H9 (cell line): ENCODE measurements at regions not wholly inside any gene's neighbourhood (a gene's known extent, or its start where the extent isn't known, plus 50 kb on each side); places are given as distances from the start of the nearest gene placed in this dataset.

Experiments used
- DNase-seq: peaks from one replicate; pipeline ENCODE4 v3.0.0-alpha.2; 2017
- H2AFZ ChIP-seq: one replicate; pipeline ENCODE4 v1.6.1; 2013; ENCODE audit warnings: mild to moderate bottlenecking, low read length, control low read depth, moderate library complexity
- H2AK5ac ChIP-seq: 2 replicates; pipeline ENCODE4 v1.6.1; 2013; ENCODE audit warnings: low read length, control low read depth, mixed read lengths; ENCODE audit not compliant: insufficient read length
- H2BK120ac ChIP-seq: one replicate; pipeline ENCODE4 v1.6.1; 2013; ENCODE audit warnings: low read depth, mild to moderate bottlenecking, low read length, control low read depth, inconsistent platforms; ENCODE audit not compliant: poor library complexity, severe bottlenecking
- H2BK12ac ChIP-seq: 2 replicates; pipeline ENCODE4 v1.6.1; 2013; ENCODE audit warnings: low read length, control low read depth, mixed read lengths, low read depth; ENCODE audit not compliant: insufficient read length
- H2BK15ac ChIP-seq: 2 replicates; pipeline ENCODE4 v1.6.1; 2013; ENCODE audit warnings: low read depth, low read length, control low read depth
- H2BK20ac ChIP-seq: one replicate; pipeline ENCODE4 v1.6.1; 2013; ENCODE audit warnings: low read depth, mild to moderate bottlenecking, low read length, control low read depth, inconsistent platforms; ENCODE audit not compliant: poor library complexity, severe bottlenecking
- H2BK5ac ChIP-seq: 2 replicates; pipeline ENCODE4 v1.6.1; 2013; ENCODE audit warnings: low read length, control low read depth, mixed read lengths; ENCODE audit not compliant: insufficient read length
- H3K14ac ChIP-seq: 2 replicates; pipeline ENCODE4 v1.6.1; 2013; ENCODE audit warnings: low read length, control low read depth; ENCODE audit not compliant: insufficient read depth
- H3K18ac ChIP-seq: 2 replicates; pipeline ENCODE4 v1.6.1; 2013; ENCODE audit warnings: low read depth, mild to moderate bottlenecking, mixed read lengths, low read length, control low read depth; ENCODE audit not compliant: insufficient read length
- H3K23ac ChIP-seq: 2 replicates; pipeline ENCODE4 v1.6.1; 2013; ENCODE audit warnings: low read length, control low read depth, mixed read lengths, low read depth; ENCODE audit not compliant: insufficient read length
- H3K23me2 ChIP-seq: 2 replicates; pipeline ENCODE4 v1.6.1; 2013; ENCODE audit warnings: low read depth, mild to moderate bottlenecking, mixed read lengths, low read length, control low read depth; ENCODE audit not compliant: insufficient read length, poor library complexity, severe bottlenecking
- H3K27ac ChIP-seq: 2 replicates; pipeline ENCODE4 v1.5.1; 2013; ENCODE audit warnings: low read length, control low read depth, mixed read lengths, low read depth; ENCODE audit not compliant: insufficient read length
- H3K27me3 ChIP-seq: 2 replicates; pipeline ENCODE4 v1.6.1; 2013; ENCODE audit warnings: low read length, control low read depth, inconsistent platforms; ENCODE audit not compliant: insufficient read depth
- H3K4ac ChIP-seq: 2 replicates; pipeline ENCODE4 v1.6.1; 2013; ENCODE audit warnings: low read depth, mild to moderate bottlenecking, control low read depth, inconsistent platforms, low read length, moderate library complexity
- H3K4me1 ChIP-seq: 2 replicates; pipeline ENCODE4 v1.6.1; 2013; ENCODE audit warnings: low read length, control low read depth, inconsistent platforms; ENCODE audit not compliant: insufficient read depth
- H3K4me2 ChIP-seq: 2 replicates; pipeline ENCODE4 v1.6.1; 2013; ENCODE audit warnings: low read length, control low read depth, mixed read lengths; ENCODE audit not compliant: insufficient read length, insufficient read depth
- H3K56ac ChIP-seq: 2 replicates; pipeline ENCODE4 v1.6.1; 2013; ENCODE audit warnings: low read depth, mild to moderate bottlenecking, mixed read lengths, low read length, control low read depth; ENCODE audit not compliant: insufficient read length
- H3K79me1 ChIP-seq: 2 replicates; pipeline ENCODE4 v1.6.1; 2013; ENCODE audit warnings: low read depth, mild to moderate bottlenecking, moderate library complexity, low read length, control low read depth, inconsistent platforms; ENCODE audit not compliant: insufficient read depth, poor library complexity, severe bottlenecking
- H3K79me2 ChIP-seq: 2 replicates; pipeline ENCODE4 v1.6.1; 2013; ENCODE audit warnings: low read length, control low read depth, inconsistent platforms; ENCODE audit not compliant: insufficient read depth
- H3K9ac ChIP-seq: 2 replicates; pipeline ENCODE4 v1.6.1; 2013; ENCODE audit warnings: low read length, control low read depth, mixed read lengths; ENCODE audit not compliant: insufficient read length; ENCODE audit errors: extremely low read depth
- H3K9me3 ChIP-seq: one replicate; pipeline ENCODE4 v1.6.1; 2013; ENCODE audit warnings: low read depth, low read length, inconsistent platforms; ENCODE audit not compliant: control insufficient read depth
- H3T11ph ChIP-seq: one replicate; pipeline ENCODE4 v1.6.1; 2013; ENCODE audit warnings: mild to moderate bottlenecking, low read length, control low read depth, inconsistent platforms
- H4K20me1 ChIP-seq: one replicate; pipeline ENCODE4 v1.6.1; 2013; ENCODE audit not compliant: control insufficient read depth, insufficient read length, insufficient read depth
- H4K5ac ChIP-seq: 2 replicates; pipeline ENCODE4 v1.6.1; 2013; ENCODE audit warnings: low read depth, mild to moderate bottlenecking, mixed read lengths, low read length, control low read depth; ENCODE audit not compliant: insufficient read length
- H4K8ac ChIP-seq: replicated peaks from 2 replicates; pipeline ENCODE4 v1.6.1; 2013; ENCODE audit warnings: low read length, control low read depth, mixed read lengths, low read depth; ENCODE audit not compliant: insufficient read length
- H4K91ac ChIP-seq: 2 replicates; pipeline ENCODE4 v1.6.1; 2013; ENCODE audit warnings: low read depth, mild to moderate bottlenecking, moderate library complexity, mixed read lengths, low read length, control low read depth; ENCODE audit not compliant: insufficient read length
- H3K27ac Mint-ChIP-seq, 3 experiments: 2 replicates in 2 of 3; 3 replicates in 1 of 3; pipeline ENCODE4 v1.8.0; 2020 to 2021; ENCODE audit warnings: mixed read lengths in 3 of 3, mild to moderate bottlenecking in 1 of 3, moderate library complexity in 1 of 3
- H3K27me3 Mint-ChIP-seq: 2 replicates; pipeline ENCODE4 v1.8.0; 2021; ENCODE audit warnings: low read depth, mild to moderate bottlenecking, moderate library complexity, mixed read lengths
- H3K36me3 Mint-ChIP-seq, 3 experiments: 2 replicates in 2 of 3; 3 replicates in 1 of 3; pipeline ENCODE4 v1.8.0; 2020 to 2021; ENCODE audit warnings: low read depth in 3 of 3, mixed read lengths in 3 of 3; ENCODE audit not compliant: insufficient read depth in 1 of 3
- H3K4me1 Mint-ChIP-seq, 2 experiments: 2 replicates each; pipeline ENCODE4 v1.8.0; 2020; ENCODE audit warnings: mixed read lengths in 2 of 2
- H3K4me3 Mint-ChIP-seq, 2 experiments: 2 replicates in 1 of 2; 3 replicates in 1 of 2; pipeline ENCODE4 v1.8.0; 2020 to 2021; ENCODE audit warnings: mild to moderate bottlenecking in 2 of 2, mixed read lengths in 2 of 2, moderate library complexity in 1 of 2
- H3K9me3 Mint-ChIP-seq, 2 experiments: 2 replicates in 1 of 2; 3 replicates in 1 of 2; pipeline ENCODE4 v1.8.0; 2020; ENCODE audit warnings: mild to moderate bottlenecking in 2 of 2, mixed read lengths in 2 of 2, moderate library complexity in 1 of 2
- CTCF ChIP-seq: fragments of 200-600 bp; sonication (generic); conservative IDR thresholded peaks from 3 replicates; pipeline ENCODE4 v1.8.0; 2021; ENCODE audit warnings: antibody characterized with exemption, mild to moderate bottlenecking
- WGBS: extraction: QIAGEN DNeasy Blood & Tissue Kit; methylation state at CpG from one replicate; pipeline ENCODE4 v1.1.7; 2013; ENCODE audit warnings: missing lambda C conversion rate, low lambda C conversion rate, mixed read lengths; ENCODE audit not compliant: insufficient read length; ENCODE audit errors: extremely low coverage; 5-methylcytosine and 5-hydroxymethylcytosine counted together

GRCh38 chr1:218930472-218931241 lies 243.0 kb upstream of the LYPLAL1 start:
- Mint-ChIP-seq H3K4me3 (no peak overlapping the region), H3K9me3 (peaks cover 6 to 8% of the 10 kb centered on the region in 2 experiments; a peak in 4 of 5 replicates), H3K27ac (no peak overlapping the region), H3K36me3 (peaks cover 3 to 8% (median 5%) of the 10 kb centered on the region in 3 experiments; a peak in 4 of 7 replicates), H3K4me1 (peaks cover 8 to 13% of the 10 kb centered on the region in 2 experiments), H3K27me3 (no peaks in the 10 kb centered on the region; the same call in 1 of the 2 replicates)
- no peak overlapping the region for H3K27ac ChIP-seq
- H2BK12ac ChIP-seq = no peak overlapping the region
- H3K23ac ChIP-seq = no peak overlapping the region
- no peaks in the 10 kb centered on the region for H3K9me3 ChIP-seq
- H2BK20ac ChIP-seq = no peak overlapping the region
- no peaks in the 10 kb centered on the region for H3K4me1 ChIP-seq
- H3K27me3 ChIP-seq = no peaks in the 10 kb centered on the region
- no peak overlapping the region for H3K4ac ChIP-seq
- H2AFZ ChIP-seq = no peak overlapping the region
- DNase-seq = no peak
- TF ChIP-seq CTCF = no peak
- no peak overlapping the region for H3K14ac ChIP-seq
- H4K8ac ChIP-seq = no peak overlapping the region
- H2BK15ac ChIP-seq = no peak overlapping the region
- H3K4me2 ChIP-seq = no peak overlapping the region
- H3K18ac ChIP-seq = no peak overlapping the region
- no peak overlapping the region for H2BK5ac ChIP-seq
- H3K56ac ChIP-seq = no peak overlapping the region
- H4K5ac ChIP-seq = no peak overlapping the region
- H3K9ac ChIP-seq = no peak overlapping the region
- no peaks in the 10 kb centered on the region for H3K79me2 ChIP-seq
- no peaks in the 10 kb centered on the region for H3K23me2 ChIP-seq
- no CpG with 5 or more reads among the region's 8 CpGs for WGBS
- no peaks in the 10 kb centered on the region for H4K20me1 ChIP-seq
- no peaks in the 10 kb centered on the region for H3K79me1 ChIP-seq
- no peak overlapping the region for H2BK120ac ChIP-seq
- H2AK5ac ChIP-seq = no peak overlapping the region
- H4K91ac ChIP-seq = no peak overlapping the region
- no peak overlapping the region for H3T11ph ChIP-seq
